SK-N-SH (cell line): ENCODE measurements at regions not wholly inside any gene's neighbourhood (a gene's known extent, or its start where the extent isn't known, plus 50 kb on each side); places are given as distances from the start of the nearest gene placed in this dataset.

Experiments
- CTCF ChIA-PET: fragments of 300-600, 350-600 bp; formaldehyde crosslinking; extraction: SDS; loops from one replicate; lab custom pipeline; 2021; lab: Yijun Ruan, JAX
- POLR2A ChIA-PET: fragments of 350-600 bp; sonication (Branson Sonifier 250); formaldehyde crosslinking; extraction: SDS; loops from one replicate; lab custom pipeline; 2020; ENCODE audit warnings: antibody characterized with exemption, inconsistent platforms; lab: Yijun Ruan, JAX
- DNase-seq: peaks from one replicate; pipeline ENCODE4 v3.0.0; 2012
- H2AFZ ChIP-seq: fragments of 200-600 bp; sonication (generic); 2 replicates; pipeline ENCODE4 v1.8.1; 2016; ENCODE audit warnings: antibody characterized with exemption, mild to moderate bottlenecking, low read depth
- H3F3A ChIP-seq: fragments of 200-600 bp; sonication (generic); replicated peaks from 2 replicates; pipeline ENCODE3; 2016; ENCODE audit warnings: antibody characterized with exemption, mild to moderate bottlenecking; ENCODE audit not compliant: insufficient read depth
- H3K27ac ChIP-seq, 2 experiments: fragments of 200-500 bp in 1 of 2; fragments of 200-600 bp in 1 of 2; sonication (Bioruptor generic) in 1 of 2; sonication (generic), shearing (Covaris generic) in 1 of 2; 2 replicates each; pipeline versions ENCODE4 v1.5.1 to v1.6.1; 2014 to 2016; ENCODE audit warnings: low read depth in 2 of 2, inconsistent platforms in 1 of 2, low read length in 1 of 2, mild to moderate bottlenecking in 1 of 2, mixed read lengths in 1 of 2
- H3K27me3 ChIP-seq: fragments of 200-600 bp; sonication (generic), shearing (Covaris generic); 2 replicates; pipeline ENCODE4 v1.6.1; 2016; ENCODE audit warnings: mixed run types; ENCODE audit not compliant: insufficient read depth
- H3K36me3 ChIP-seq, 2 experiments: fragments of 200-500 bp in 1 of 2; fragments of 200-600 bp in 1 of 2; sonication (Bioruptor generic) in 1 of 2; sonication (generic) in 1 of 2; replicated peaks in 1 of 2; 2 replicates each; pipeline versions ENCODE3 to v1.5.1; 2014 to 2016; ENCODE audit warnings: low read length in 1 of 2, mild to moderate bottlenecking in 1 of 2; ENCODE audit not compliant: insufficient read depth in 2 of 2, control insufficient read depth in 1 of 2
- H3K4me1 ChIP-seq, 2 experiments: fragments of 200-500 bp in 1 of 2; fragments of 200-600 bp in 1 of 2; sonication (Bioruptor generic) in 1 of 2; sonication (generic), shearing (Covaris generic) in 1 of 2; 2 replicates each; pipeline versions ENCODE4 v1.5.1 to v1.6.1; 2014 to 2016; ENCODE audit warnings: low read depth in 1 of 2, low read length in 1 of 2, mixed run types in 1 of 2; ENCODE audit not compliant: insufficient read depth in 2 of 2, control insufficient read depth in 1 of 2
- H3K4me2 ChIP-seq: fragments of 200-600 bp; sonication (generic), shearing (Covaris generic); 2 replicates; pipeline ENCODE4 v1.6.1; 2017; ENCODE audit warnings: mixed run types
- H3K4me3 ChIP-seq, 2 experiments: fragments of 200-500 bp in 1 of 2; fragments of 200-600 bp in 1 of 2; sonication (Bioruptor generic) in 1 of 2; sonication (generic), shearing (Covaris generic) in 1 of 2; 2 replicates each; pipeline versions ENCODE4 v1.5.1 to v1.8.1; 2014 to 2016; ENCODE audit warnings: low read depth in 2 of 2, inconsistent platforms in 1 of 2, low read length in 1 of 2, mild to moderate bottlenecking in 1 of 2, mixed read lengths in 1 of 2, moderate library complexity in 1 of 2
- H3K79me2 ChIP-seq: fragments of 200-600 bp; sonication (generic); 2 replicates; pipeline ENCODE4 v1.8.1; 2017; ENCODE audit warnings: mild to moderate bottlenecking; ENCODE audit not compliant: insufficient read depth
- H3K9ac ChIP-seq: fragments of 200-600 bp; sonication (generic); 2 replicates; pipeline ENCODE4 v1.6.1; 2017; ENCODE audit warnings: mixed run types
- H3K9me2 ChIP-seq: fragments of 200-600 bp; sonication (generic); 2 replicates; pipeline ENCODE4 v1.6.1; 2017; ENCODE audit warnings: mixed run types
- H3K9me3 ChIP-seq: fragments of 200-600 bp; sonication (generic); 2 replicates; pipeline ENCODE4 v1.6.1; 2017; ENCODE audit warnings: mixed run types, mild to moderate bottlenecking, moderate library complexity
- H4K20me1 ChIP-seq: fragments of 200-600 bp; sonication (generic); 2 replicates; pipeline ENCODE4 v1.6.1; 2017; ENCODE audit warnings: mild to moderate bottlenecking, mixed run types; ENCODE audit not compliant: insufficient read depth
- CHD2 ChIP-seq: fragments of 150-350 bp; IDR thresholded peaks from 2 replicates; pipeline ENCODE4 v1.6.1; 2018; ENCODE audit warnings: low read length; ENCODE audit not compliant: partially characterized antibody
- FOSL2 ChIP-seq: IDR thresholded peaks from 2 replicates; pipeline ENCODE4 v1.4.0; 2012; ENCODE audit warnings: low read depth, mild to moderate bottlenecking, moderate library complexity, borderline replicate concordance
- FOXM1 ChIP-seq: IDR thresholded peaks from 2 replicates; pipeline ENCODE4 v1.4.0; 2012; ENCODE audit warnings: low read depth, mild to moderate bottlenecking
- MAX ChIP-seq: IDR thresholded peaks from 2 replicates; pipeline ENCODE4 v1.4.0; 2012; ENCODE audit warnings: low read depth
- MEF2A ChIP-seq: IDR thresholded peaks from 2 replicates; pipeline ENCODE4 v1.4.0; 2012; ENCODE audit warnings: low read depth, borderline replicate concordance
- PBX3 ChIP-seq: IDR thresholded peaks from 2 replicates; pipeline ENCODE4; 2012
- POLR2AphosphoS5 ChIP-seq: IDR thresholded peaks from 2 replicates; pipeline ENCODE4 v1.6.1; 2012; ENCODE audit warnings: low read depth, low read length
- TAF1 ChIP-seq: IDR thresholded peaks from 2 replicates; pipeline ENCODE4 v1.6.1; 2012; ENCODE audit warnings: low read depth, mild to moderate bottlenecking, low read length, moderate library complexity, borderline replicate concordance
- USF2 ChIP-seq: fragments of 150-350 bp; IDR thresholded peaks from 2 replicates; pipeline ENCODE4 v1.6.1; 2017; ENCODE audit warnings: antibody characterized with exemption, low read length, low read depth, borderline replicate concordance
- YY1 ChIP-seq: IDR thresholded peaks from 2 replicates; pipeline ENCODE4 v1.4.0; 2012; ENCODE audit warnings: low read depth, mild to moderate bottlenecking
- WGBS: methylation state at CpG from one replicate; pipeline ENCODE4 v1.1.6; 2017; ENCODE audit warnings: low lambda C conversion rate; 5-methylcytosine and 5-hydroxymethylcytosine counted together
- TF ChIP-seq, protein P1 (sequence below): fragments of 200-600 bp; sonication (generic); IDR thresholded peaks from 2 replicates; pipeline ENCODE4 v1.6.1; 2017; ENCODE audit warnings: antibody characterized with exemption, mild to moderate bottlenecking, moderate library complexity
- TF ChIP-seq, protein P2 (sequence below): IDR thresholded peaks from 2 replicates; pipeline ENCODE4 v1.4.0; 2012; ENCODE audit warnings: low read depth, borderline replicate concordance

DNA sequence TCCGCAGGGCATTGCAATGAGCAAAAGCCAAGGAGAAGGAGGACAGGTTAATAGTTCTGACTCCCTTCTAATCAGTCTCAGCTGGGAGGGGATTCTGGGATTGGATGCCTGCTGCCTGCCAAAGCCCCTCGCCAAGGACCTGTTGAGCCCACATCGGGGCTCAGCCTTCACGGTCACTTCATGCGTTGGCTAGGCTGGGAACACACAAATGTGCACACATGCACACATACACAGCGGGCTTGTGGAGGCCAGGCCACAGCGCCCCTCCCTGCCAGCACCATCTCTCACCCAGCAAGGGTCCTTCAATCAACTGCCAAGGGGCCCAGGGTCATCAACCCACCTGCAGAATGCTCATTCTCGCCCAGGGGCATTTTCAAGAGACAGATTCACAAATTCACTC, 113.9 kb downstream of the C5orf15 start:
- Histone ChIP-seq H3K4me1 (no peaks in the 10 kb centered on the region), H3K4me2 (no peak overlapping the region), H3K27ac (no peak overlapping the region), H3K9me3 (no peaks in the 10 kb centered on the region), H3K9me2 (no peaks in the 10 kb centered on the region), H3K4me3 (no peak overlapping the region), H3K27me3 (no peaks in the 10 kb centered on the region), H3K9ac (no peak overlapping the region), H3K36me3 (no peaks in the 10 kb centered on the region), H2AFZ (no peak overlapping the region), H3F3A (no peaks in the 10 kb centered on the region), H4K20me1 (no peaks in the 10 kb centered on the region), H3K79me2 (no peaks in the 10 kb centered on the region)
- CTCF ChIA-PET = interaction anchor here (0.9 to 1.0 kb wide), 2 partner anchors 431 to 757 kb away, joined by 3 read pairs; no protein-coding TSS in a partner anchor
- 57% methylated on average over 8 of the region's 8 CpGs for WGBS
- POLR2A ChIA-PET = no interaction called here
- DNase-seq = no peak
- no peak for TF ChIP-seq PBX3
- TF ChIP-seq, protein P1, sequence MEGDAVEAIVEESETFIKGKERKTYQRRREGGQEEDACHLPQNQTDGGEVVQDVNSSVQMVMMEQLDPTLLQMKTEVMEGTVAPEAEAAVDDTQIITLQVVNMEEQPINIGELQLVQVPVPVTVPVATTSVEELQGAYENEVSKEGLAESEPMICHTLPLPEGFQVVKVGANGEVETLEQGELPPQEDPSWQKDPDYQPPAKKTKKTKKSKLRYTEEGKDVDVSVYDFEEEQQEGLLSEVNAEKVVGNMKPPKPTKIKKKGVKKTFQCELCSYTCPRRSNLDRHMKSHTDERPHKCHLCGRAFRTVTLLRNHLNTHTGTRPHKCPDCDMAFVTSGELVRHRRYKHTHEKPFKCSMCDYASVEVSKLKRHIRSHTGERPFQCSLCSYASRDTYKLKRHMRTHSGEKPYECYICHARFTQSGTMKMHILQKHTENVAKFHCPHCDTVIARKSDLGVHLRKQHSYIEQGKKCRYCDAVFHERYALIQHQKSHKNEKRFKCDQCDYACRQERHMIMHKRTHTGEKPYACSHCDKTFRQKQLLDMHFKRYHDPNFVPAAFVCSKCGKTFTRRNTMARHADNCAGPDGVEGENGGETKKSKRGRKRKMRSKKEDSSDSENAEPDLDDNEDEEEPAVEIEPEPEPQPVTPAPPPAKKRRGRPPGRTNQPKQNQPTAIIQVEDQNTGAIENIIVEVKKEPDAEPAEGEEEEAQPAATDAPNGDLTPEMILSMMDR = no peak
- TF ChIP-seq FOSL2 = no peak
- TF ChIP-seq CHD2 = no peak
- no peak for TF ChIP-seq MAX
- no peak for TF ChIP-seq FOXM1
- no peak for TF ChIP-seq MEF2A
- TF ChIP-seq TAF1 = no peak

DNA sequence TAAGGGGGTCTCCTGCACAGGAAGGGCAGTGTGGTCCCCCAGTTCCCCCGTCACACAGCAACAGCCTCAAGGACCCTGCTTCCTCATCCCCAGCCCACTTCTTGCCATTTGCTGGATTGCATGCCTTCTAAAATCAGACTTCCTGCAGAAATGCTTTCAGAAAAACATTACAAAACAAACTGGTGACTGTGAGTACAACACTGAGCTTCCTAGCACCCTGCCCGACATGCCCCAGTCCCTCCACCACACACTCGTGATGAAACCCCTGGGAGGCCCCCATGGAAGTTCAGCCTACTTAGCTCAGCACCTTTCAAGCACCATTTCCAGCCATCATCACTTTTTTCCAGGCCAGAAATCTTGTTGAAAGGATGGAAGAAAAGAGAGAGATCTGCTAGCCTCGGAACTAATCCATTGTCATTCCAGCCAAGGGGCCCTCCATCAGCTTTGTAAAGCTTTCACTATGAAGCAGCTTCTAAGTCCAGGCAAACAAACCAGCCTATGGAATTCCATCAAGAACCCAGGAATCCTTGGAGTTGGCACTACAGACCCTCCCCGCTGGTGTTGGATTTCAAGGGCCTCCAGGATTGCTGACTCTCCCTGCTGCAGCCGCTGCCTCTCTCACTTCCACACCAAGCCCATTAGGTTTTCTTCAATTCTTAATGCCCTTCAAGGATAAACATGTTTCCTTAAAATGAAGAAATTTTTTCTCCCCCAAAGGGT, 114.6 kb downstream of the C5orf15 start:
- no peak overlapping the region for H2AFZ ChIP-seq
- no peaks in the 10 kb centered on the region for H3K79me2 ChIP-seq
- CTCF ChIA-PET = interaction anchor here (0.9 kb wide), 1 partner anchor 430 kb away, joined by 3 read pairs; no protein-coding TSS in a partner anchor
- no peaks in the 10 kb centered on the region for H3K4me1 ChIP-seq
- no peak for DNase-seq
- no peaks in the 10 kb centered on the region for H3K27me3 ChIP-seq
- H3F3A ChIP-seq = no peaks in the 10 kb centered on the region
- H3K9me3 ChIP-seq = no peaks in the 10 kb centered on the region
- H4K20me1 ChIP-seq = no peaks in the 10 kb centered on the region
- WGBS = 29% methylated on average over 6 of the region's 6 CpGs
- no peak overlapping the region for H3K9ac ChIP-seq
- H3K36me3 ChIP-seq = no peaks in the 10 kb centered on the region
- POLR2A ChIA-PET = no interaction called here
- no peak overlapping the region for H3K4me3 ChIP-seq
- no peak overlapping the region for H3K27ac ChIP-seq
- no peaks in the 10 kb centered on the region for H3K9me2 ChIP-seq
- TF ChIP-seq USF2 (no peak), POLR2AphosphoS5 (no peak), YY1 (no peak)
- TF ChIP-seq, protein P2, sequence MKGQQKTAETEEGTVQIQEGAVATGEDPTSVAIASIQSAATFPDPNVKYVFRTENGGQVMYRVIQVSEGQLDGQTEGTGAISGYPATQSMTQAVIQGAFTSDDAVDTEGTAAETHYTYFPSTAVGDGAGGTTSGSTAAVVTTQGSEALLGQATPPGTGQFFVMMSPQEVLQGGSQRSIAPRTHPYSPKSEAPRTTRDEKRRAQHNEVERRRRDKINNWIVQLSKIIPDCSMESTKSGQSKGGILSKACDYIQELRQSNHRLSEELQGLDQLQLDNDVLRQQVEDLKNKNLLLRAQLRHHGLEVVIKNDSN = no peak
- no peak overlapping the region for H3K4me2 ChIP-seq
